CD14-positive monocyte (primary cell): ENCODE measurements at regions not wholly inside any gene's neighbourhood (a gene's known extent, or its start where the extent isn't known, plus 50 kb on each side); places are given as distances from the start of the nearest gene placed in this dataset.

ENCODE experiments used
- DNase-seq, 3 donors: peaks; one replicate each; pipeline ENCODE4 v3.0.0-alpha.2; 2011 to 2022
- H2AFZ ChIP-seq: 2 replicates; pipeline ENCODE4 v1.6.0; 2012; ENCODE audit warnings: mild to moderate bottlenecking, low read depth, low read length, inconsistent platforms; ENCODE audit not compliant: insufficient read depth, poor library complexity, severe bottlenecking
- H3K27ac ChIP-seq, 2 donors: 1 replicate in 1 of 2; 2 replicates in 1 of 2; pipeline ENCODE4 v1.5.1; 2012 to 2013; ENCODE audit warnings: low read length in 2 of 2, control low read depth in 1 of 2, inconsistent platforms in 1 of 2, low read depth in 1 of 2, mild to moderate bottlenecking in 1 of 2
- H3K27me3 ChIP-seq, 2 donors: one replicate each; pipeline versions ENCODE4 v1.6.0 to v1.6.1; 2011 to 2013; ENCODE audit warnings: low read length in 2 of 2; ENCODE audit not compliant: control insufficient read depth in 2 of 2, insufficient read depth in 2 of 2
- H3K36me3 ChIP-seq, 2 donors: replicated peaks in 1 of 2; 1 replicate in 1 of 2; 2 replicates in 1 of 2; pipeline versions ENCODE4 v1.5.1 to v1.6.1; 2012 to 2013; ENCODE audit warnings: low read length in 2 of 2, control low read depth in 1 of 2, inconsistent platforms in 1 of 2, mild to moderate bottlenecking in 1 of 2; ENCODE audit not compliant: insufficient read depth in 2 of 2, control insufficient read depth in 1 of 2
- H3K4me1 ChIP-seq, 2 donors: 1 replicate in 1 of 2; 2 replicates in 1 of 2; pipeline versions ENCODE4 v1.5.1 to v1.6.1; 2012 to 2013; ENCODE audit warnings: low read length in 2 of 2, control low read depth in 1 of 2, inconsistent platforms in 1 of 2, mild to moderate bottlenecking in 1 of 2, moderate library complexity in 1 of 2; ENCODE audit not compliant: insufficient read depth in 2 of 2, control insufficient read depth in 1 of 2
- H3K4me2 ChIP-seq: replicated peaks from 2 replicates; pipeline ENCODE3; 2012; ENCODE audit warnings: low read length, moderate library complexity, mild to moderate bottlenecking; ENCODE audit not compliant: poor library complexity, severe bottlenecking; ENCODE audit errors: extremely low read depth
- H3K4me3 ChIP-seq, 3 experiments: fragments of 200-600 bp in 1 of 3; sonication (generic) in 1 of 3; replicated peaks in 1 of 3; 1 replicate in 2 of 3; 2 replicates in 1 of 3; pipeline ENCODE4 v1.5.1; 2011 to 2013; ENCODE audit warnings: low read length in 3 of 3, mild to moderate bottlenecking in 3 of 3, control low read depth in 2 of 3, low read depth in 2 of 3, inconsistent platforms in 1 of 3, moderate library complexity in 1 of 3
- H3K79me2 ChIP-seq: 2 replicates; pipeline ENCODE4 v1.6.0; 2012; ENCODE audit warnings: mild to moderate bottlenecking, control low read depth, inconsistent platforms, low read length, moderate library complexity; ENCODE audit not compliant: insufficient read depth
- H3K9ac ChIP-seq: 2 replicates; pipeline ENCODE4 v1.6.0; 2017; ENCODE audit warnings: low read length, mild to moderate bottlenecking; ENCODE audit not compliant: insufficient read depth, poor library complexity, severe bottlenecking
- H3K9me3 ChIP-seq, 2 donors: replicated peaks in 1 of 2; 1 replicate in 1 of 2; 2 replicates in 1 of 2; pipeline versions ENCODE4 v1.5.1 to v1.6.1; 2012 to 2013; ENCODE audit warnings: low read length in 2 of 2, control low read depth in 1 of 2; ENCODE audit not compliant: control insufficient read depth in 1 of 2, insufficient read depth in 1 of 2
- H4K20me1 ChIP-seq: 2 replicates; pipeline ENCODE4 v1.6.0; 2012; ENCODE audit warnings: mild to moderate bottlenecking, low read length, control low read depth, moderate library complexity; ENCODE audit not compliant: insufficient read depth
- H3K27ac Mint-ChIP-seq, 7 donors: one replicate each; pipeline ENCODE4 v1.8.0; 2020; ENCODE audit warnings: mild to moderate bottlenecking in 7 of 7, mixed read lengths in 7 of 7, moderate library complexity in 6 of 7, inconsistent platforms in 2 of 7
- H3K27me3 Mint-ChIP-seq, 3 donors: one replicate each; pipeline ENCODE4 v1.8.0; 2021 to 2022; ENCODE audit warnings: low read depth in 3 of 3, mild to moderate bottlenecking in 3 of 3, mixed read lengths in 3 of 3, moderate library complexity in 3 of 3, inconsistent platforms in 1 of 3
- H3K36me3 Mint-ChIP-seq, 2 donors: one replicate each; pipeline ENCODE4 v1.8.0; 2020; ENCODE audit warnings: mixed read lengths in 2 of 2, inconsistent platforms in 1 of 2, mild to moderate bottlenecking in 1 of 2
- H3K4me1 Mint-ChIP-seq: one replicate; pipeline ENCODE4 v1.8.0; 2020; ENCODE audit warnings: mild to moderate bottlenecking, mixed read lengths
- H3K4me3 Mint-ChIP-seq, 2 donors: one replicate each; pipeline ENCODE4 v1.8.0; 2020; ENCODE audit warnings: mild to moderate bottlenecking in 2 of 2, mixed read lengths in 2 of 2, moderate library complexity in 1 of 2
- H3K9me3 Mint-ChIP-seq, 7 donors: one replicate each; pipeline ENCODE4 v1.8.0; 2020 to 2022; ENCODE audit warnings: mixed read lengths in 7 of 7, mild to moderate bottlenecking in 6 of 7, moderate library complexity in 6 of 7, inconsistent platforms in 2 of 7
- CTCF ChIP-seq: fragments of 200-600 bp; IDR thresholded peaks from one replicate; pipeline ENCODE4 v1.8.0; 2022; ENCODE audit warnings: antibody characterized with exemption, mild to moderate bottlenecking
- WGBS: methylation state at CpG from one replicate; pipeline ENCODE4 v1.1.5; 2013; ENCODE audit warnings: missing lambda C conversion rate; ENCODE audit not compliant: insufficient coverage; 5-methylcytosine and 5-hydroxymethylcytosine counted together
- intact Hi-C, 2 donors: fragments of 100-400 bp; cut with micrococcal nuclease; formaldehyde crosslinking; loops; one replicate each; pipeline versions ENCODE4 v1.15.0 to v1.15.1; 2023

- peaks cover 0 to 3% (median 0%) of the 10 kb centered on the region in 3 donors for H3K27me3 Mint-ChIP-seq
Observed at GRCh38 chr7:115802415-115802814, 228.1 kb downstream of the TFEC start.

GRCh38 chr7:115799430-115799829 lies 231.1 kb downstream of the TFEC start:
- Histone ChIP-seq H3K4me3 (no peak overlapping the region), H2AFZ (no peak overlapping the region), H3K4me2 (no peak overlapping the region), H3K36me3 (no peaks in the 10 kb centered on the region), H3K4me1 (no peaks in the 10 kb centered on the region), H3K27ac (no peak overlapping the region), H3K27me3 (no peaks in the 10 kb centered on the region), H3K9me3 (no peaks in the 10 kb centered on the region), H3K9ac (no peak overlapping the region), H3K79me2 (no peaks in the 10 kb centered on the region), H4K20me1 (no peaks in the 10 kb centered on the region)
- H3K9me3 Mint-ChIP-seq: peaks cover 0 to 2% (median 0%) of the 10 kb centered on the region in 7 donors
- H3K4me1 Mint-ChIP-seq: no peaks in the 10 kb centered on the region
- TF ChIP-seq CTCF: no peak
- H3K4me3 Mint-ChIP-seq: no peak overlapping the region
- peaks cover 0 to 3% (median 0%) of the 10 kb centered on the region in 3 donors for H3K27me3 Mint-ChIP-seq
- no CpG with 5 or more reads among the region's 2 CpGs for WGBS
- no peak for DNase-seq
- H3K27ac Mint-ChIP-seq: no peak overlapping the region
- intact Hi-C loops: no loop called here
- H3K36me3 Mint-ChIP-seq: no peaks in the 10 kb centered on the region

More at GRCh38 chr7:115802415-115802814, 228.1 kb downstream of the TFEC start:
- Histone ChIP-seq H4K20me1 (no peaks in the 10 kb centered on the region), H3K9ac (no peak overlapping the region), H3K79me2 (no peaks in the 10 kb centered on the region), H3K4me2 (no peak overlapping the region), H3K4me3 (no peak overlapping the region), H3K36me3 (no peaks in the 10 kb centered on the region), H3K4me1 (no peaks in the 10 kb centered on the region), H3K27me3 (no peaks in the 10 kb centered on the region), H2AFZ (no peak overlapping the region), H3K9me3 (no peaks in the 10 kb centered on the region), H3K27ac (no peak overlapping the region)
- H3K4me1 Mint-ChIP-seq: no peaks in the 10 kb centered on the region
- no peak overlapping the region for H3K27ac Mint-ChIP-seq
- no peak for DNase-seq
- peaks cover 0 to 2% (median 0%) of the 10 kb centered on the region in 7 donors for H3K9me3 Mint-ChIP-seq
- H3K4me3 Mint-ChIP-seq: no peak overlapping the region
- no peak for TF ChIP-seq CTCF
- H3K36me3 Mint-ChIP-seq: no peaks in the 10 kb centered on the region
- intact Hi-C loops: no loop called here
